Spleen (tissue), 11 donors: ENCODE measurements at regions not wholly inside any gene's neighbourhood (a gene's known extent, or its start where the extent isn't known, plus 50 kb on each side); places are given as distances from the start of the nearest gene placed in this dataset.
"Not testable (repeated sequence)": the region's sequence is repeated elsewhere in the genome, so short reads cannot be mapped to it uniquely, and the experiment has no call there.

Source experiments
- DNase-seq: peaks from one replicate; pipeline ENCODE4 v3.0.0-alpha.2; 2020
- H3K27ac ChIP-seq, 8 donors: fragments of 200-600 bp; sonication (generic) in 7 of 8; 1 replicate in 4 of 8; 2 replicates in 4 of 8; pipeline versions ENCODE4 v1.5.0 to v1.8.0; 2016 to 2021; ENCODE audit warnings: inconsistent platforms in 4 of 8, mild to moderate bottlenecking in 4 of 8, moderate library complexity in 1 of 8
- H3K27me3 ChIP-seq, 7 donors: fragments of 200-600 bp; sonication (generic) in 6 of 7; replicated peaks in 1 of 7; 1 replicate in 4 of 7; 2 replicates in 3 of 7; pipeline versions ENCODE4 v1.5.0 to v1.8.0; 2016 to 2021; ENCODE audit warnings: inconsistent platforms in 3 of 7, mild to moderate bottlenecking in 1 of 7
- H3K36me3 ChIP-seq, 6 donors: fragments of 200-600 bp; sonication (generic) in 5 of 6; 1 replicate in 4 of 6; 2 replicates in 2 of 6; pipeline versions ENCODE4 v1.5.0 to v1.8.0; 2016 to 2021; ENCODE audit warnings: inconsistent platforms in 2 of 6
- H3K4me1 ChIP-seq, 6 donors: fragments of 200-600 bp; sonication (generic) in 5 of 6; 1 replicate in 3 of 6; 2 replicates in 3 of 6; pipeline versions ENCODE4 v1.5.0 to v1.8.0; 2016 to 2021; ENCODE audit warnings: inconsistent platforms in 3 of 6
- H3K4me3 ChIP-seq, 8 donors: fragments of 200-600 bp; sonication (generic) in 7 of 8; 1 replicate in 4 of 8; 2 replicates in 4 of 8; pipeline versions ENCODE4 v1.5.0 to v1.8.0; 2016 to 2021; ENCODE audit warnings: inconsistent platforms in 4 of 8, mild to moderate bottlenecking in 4 of 8, moderate library complexity in 2 of 8
- H3K9me3 ChIP-seq, 8 donors: fragments of 200-600 bp; sonication (generic) in 7 of 8; 1 replicate in 4 of 8; 2 replicates in 4 of 8; pipeline versions ENCODE4 v1.5.0 to v1.8.0; 2016 to 2021; ENCODE audit warnings: inconsistent platforms in 4 of 8
- POLR2A ChIP-seq, 3 donors: fragments of 450-650 bp; IDR thresholded peaks; one replicate each; pipeline ENCODE4 v1.5.1; 2017; ENCODE audit warnings: antibody characterized with exemption in 3 of 3, mild to moderate bottlenecking in 1 of 3
- POLR2AphosphoS5 ChIP-seq, 3 donors: sonication (generic); formaldehyde crosslinking; IDR thresholded peaks; one replicate each; pipeline ENCODE4 v1.5.1; 2017; ENCODE audit warnings: antibody characterized with exemption in 3 of 3
- WGBS, 5 donors: extraction: QIAGEN DNeasy Blood & Tissue Kit in 3 of 5; methylation state at CpG; one replicate each; pipeline versions ENCODE4 v1.1.5 to v1.1.7; 2013 to 2018; 5-methylcytosine and 5-hydroxymethylcytosine counted together
- intact Hi-C: fragments of 100-400 bp; cut with DNase I; formaldehyde crosslinking; loops from one replicate; pipeline ENCODE4 v1.15.0; 2023; ENCODE audit warnings: low total_unique reads
- TF ChIP-seq, protein P1 (sequence below), 11 experiments: fragments of 200-600 bp in 7 of 11; fragments of 450-650 bp in 4 of 11; sonication (generic) in 4 of 11; IDR thresholded peaks in 8 of 11; conservative IDR thresholded peaks in 3 of 11; 1 replicate in 7 of 11; 2 replicates in 4 of 11; pipeline versions ENCODE4 v1.4.0 to v1.8.0; 2016 to 2021; ENCODE audit warnings: antibody characterized with exemption in 11 of 11, inconsistent platforms in 4 of 11, mild to moderate bottlenecking in 1 of 11
- donor health status: healthy with polysubstance abuse.
- donor health status: DM: no; HTN: no; CAD: no; lungs with moderate emphysema.
- donor health status: DM: no; HTN: no; CAD: no.
- donor health status: Bipolar disorder and iron deficiency.
- donor health status: healthy.
- donor health status: DM: no; HTN: no; CAD: no.
- donor health status: DM: yes; HTN: yes; CAD: no.

DNA sequence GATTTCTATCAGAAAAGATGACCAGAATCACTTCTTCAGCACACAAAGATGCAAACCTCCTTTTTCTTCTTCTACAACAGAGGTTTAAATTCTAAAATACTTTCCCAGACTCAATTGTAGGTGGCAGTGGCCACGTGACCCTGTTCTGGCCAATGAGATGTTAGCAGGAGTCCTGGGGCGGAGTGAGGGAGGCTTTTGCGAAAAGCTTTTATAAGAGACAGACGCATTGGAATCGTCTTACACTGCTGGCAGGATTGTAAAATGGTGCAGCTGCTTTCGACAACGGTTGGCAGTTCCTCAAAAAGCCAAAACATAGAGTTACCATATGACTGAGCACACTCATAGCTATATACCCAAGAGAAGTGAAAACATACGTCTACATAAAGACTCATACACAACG lies 87.0 kb upstream of the MAGI3 start:
- Histone ChIP-seq H3K4me3 (no peak overlapping the region), H3K4me1 (no peaks in the 10 kb centered on the region), H3K9me3 (no peaks in the 10 kb centered on the region), H3K36me3 (no peaks in the 10 kb centered on the region), H3K27me3 (no peaks in the 10 kb centered on the region), H3K27ac (no peak overlapping the region)
- intact Hi-C loops: no loop called here
- WGBS, 5 donors: 80 to 89% (median 84%) methylated on average over 9 of the region's 9 CpGs
- TF ChIP-seq POLR2A (IDR thresholded peaks at IDR 0.05) (no peak), POLR2AphosphoS5 (IDR thresholded peaks at IDR 0.05) (no peak)
- TF ChIP-seq, protein P1, sequence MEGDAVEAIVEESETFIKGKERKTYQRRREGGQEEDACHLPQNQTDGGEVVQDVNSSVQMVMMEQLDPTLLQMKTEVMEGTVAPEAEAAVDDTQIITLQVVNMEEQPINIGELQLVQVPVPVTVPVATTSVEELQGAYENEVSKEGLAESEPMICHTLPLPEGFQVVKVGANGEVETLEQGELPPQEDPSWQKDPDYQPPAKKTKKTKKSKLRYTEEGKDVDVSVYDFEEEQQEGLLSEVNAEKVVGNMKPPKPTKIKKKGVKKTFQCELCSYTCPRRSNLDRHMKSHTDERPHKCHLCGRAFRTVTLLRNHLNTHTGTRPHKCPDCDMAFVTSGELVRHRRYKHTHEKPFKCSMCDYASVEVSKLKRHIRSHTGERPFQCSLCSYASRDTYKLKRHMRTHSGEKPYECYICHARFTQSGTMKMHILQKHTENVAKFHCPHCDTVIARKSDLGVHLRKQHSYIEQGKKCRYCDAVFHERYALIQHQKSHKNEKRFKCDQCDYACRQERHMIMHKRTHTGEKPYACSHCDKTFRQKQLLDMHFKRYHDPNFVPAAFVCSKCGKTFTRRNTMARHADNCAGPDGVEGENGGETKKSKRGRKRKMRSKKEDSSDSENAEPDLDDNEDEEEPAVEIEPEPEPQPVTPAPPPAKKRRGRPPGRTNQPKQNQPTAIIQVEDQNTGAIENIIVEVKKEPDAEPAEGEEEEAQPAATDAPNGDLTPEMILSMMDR (IDR thresholded peaks at IDR 0.05 in 8 of 11, conservative IDR thresholded peaks at IDR 0.05 in 3 of 11): no peak
- no peak for DNase-seq

DNA sequence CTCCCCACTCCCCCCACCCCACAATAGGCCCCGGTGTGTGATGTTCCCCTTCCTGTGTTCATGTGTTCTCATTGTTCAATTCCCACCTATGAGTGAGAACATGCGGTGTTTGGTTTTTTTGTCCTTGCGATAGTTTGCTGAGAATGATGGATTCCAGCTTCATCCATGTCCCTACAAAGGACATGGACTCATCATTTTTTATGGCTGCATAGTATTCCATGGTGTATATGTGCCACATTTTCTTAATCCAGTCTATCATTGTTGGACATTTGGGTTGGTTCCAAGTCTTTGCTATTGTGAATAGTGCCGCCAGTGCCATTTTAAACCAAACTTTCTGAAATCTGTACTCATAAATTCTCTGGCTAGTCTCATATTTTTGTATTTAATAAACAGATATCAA lies 85.3 kb upstream of the MAGI3 start:
- H3K9me3 ChIP-seq, H3K4me3 ChIP-seq, H3K36me3 ChIP-seq, DNase-seq, H3K27me3 ChIP-seq, intact Hi-C loops, H3K4me1 ChIP-seq, H3K27ac ChIP-seq: not testable (repeated sequence)
- WGBS, 5 donors: 93 to 98% (median 96%) methylated on average over 4 of the region's 4 CpGs

DNA sequence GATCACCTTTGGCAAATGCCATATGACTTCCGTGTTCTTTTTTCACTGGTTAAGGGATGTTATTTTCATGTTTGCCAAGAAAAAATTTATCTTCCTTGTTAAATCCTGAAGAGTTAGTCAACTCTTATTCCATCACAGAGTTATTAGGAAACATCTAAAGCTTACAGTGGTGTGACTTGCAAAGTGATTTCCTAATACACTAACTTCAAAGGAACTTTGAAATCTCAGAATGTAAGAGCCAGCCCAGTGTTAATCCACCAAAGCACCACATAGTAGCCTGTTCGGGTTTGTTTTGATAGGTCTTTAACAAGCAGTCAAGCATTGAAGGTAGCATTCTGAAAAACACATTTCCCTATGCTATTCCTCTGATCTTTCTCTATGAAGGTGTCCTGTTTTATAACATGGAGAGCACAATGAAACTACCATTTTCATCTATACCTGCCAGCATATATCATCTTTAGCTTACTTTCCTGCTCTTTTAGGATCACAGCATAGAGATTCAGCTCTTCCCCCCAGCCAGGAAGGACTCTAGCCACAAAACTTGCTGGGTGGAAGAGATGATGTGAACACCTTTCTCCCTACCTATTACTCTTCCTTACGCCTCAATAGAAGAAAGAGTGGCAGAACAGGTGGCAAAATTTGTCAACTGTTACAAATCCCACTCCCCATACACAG lies 82.4 kb upstream of the MAGI3 start:
- H3K27me3 ChIP-seq: peaks cover 0 to 18% (median 0%) of the 10 kb centered on the region in 7 donors
- DNase-seq: no peak
- no peak overlapping the region for H3K4me3 ChIP-seq
- H3K27ac ChIP-seq: no peak overlapping the region
- H3K4me1 ChIP-seq: no peaks in the 10 kb centered on the region
- intact Hi-C loops: no loop called here
- 73 to 83% (median 78%) methylated on average over 3 of the region's 3 CpGs for WGBS, 5 donors
- H3K36me3 ChIP-seq: no peaks in the 10 kb centered on the region
- peaks cover 0 to 18% (median 9%) of the 10 kb centered on the region in 8 donors for H3K9me3 ChIP-seq
- TF ChIP-seq POLR2AphosphoS5 (IDR thresholded peaks at IDR 0.05) (no peak), POLR2A (IDR thresholded peaks at IDR 0.05) (no peak)
- TF ChIP-seq, protein P1 (IDR thresholded peaks at IDR 0.05 in 8 of 11, conservative IDR thresholded peaks at IDR 0.05 in 3 of 11): no peak

DNA sequence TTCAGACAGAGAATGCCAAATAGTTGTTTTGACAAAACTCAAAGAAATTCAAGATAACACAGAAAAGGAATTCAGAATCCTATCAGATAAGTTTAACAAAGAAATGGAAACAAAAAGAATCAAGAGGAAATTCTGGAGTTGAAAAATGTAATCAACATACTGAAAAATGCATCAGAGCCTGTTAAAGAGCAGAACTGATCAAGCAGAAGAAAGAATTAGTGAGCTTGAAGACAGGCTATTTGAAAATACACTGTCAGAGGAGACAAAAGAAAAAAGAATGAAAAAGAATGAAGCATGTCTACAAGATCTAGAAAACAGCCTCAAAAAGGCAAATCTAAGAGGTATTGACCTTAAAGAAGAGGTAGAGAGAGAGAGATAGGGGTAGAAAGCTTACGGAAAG lies 77.7 kb upstream of the MAGI3 start:
- peaks cover 0 to 29% (median 11%) of the 10 kb centered on the region in 8 donors for H3K9me3 ChIP-seq
- DNase-seq, H3K4me3 ChIP-seq, H3K27ac ChIP-seq, H3K4me1 ChIP-seq, intact Hi-C loops, H3K36me3 ChIP-seq: not testable (repeated sequence)
- peaks cover 0 to 23% (median 0%) of the 10 kb centered on the region in 7 donors for H3K27me3 ChIP-seq
- WGBS, 5 donors: 94 to 100% (median 97%) methylated on average over 1 of the region's 1 CpG

DNA sequence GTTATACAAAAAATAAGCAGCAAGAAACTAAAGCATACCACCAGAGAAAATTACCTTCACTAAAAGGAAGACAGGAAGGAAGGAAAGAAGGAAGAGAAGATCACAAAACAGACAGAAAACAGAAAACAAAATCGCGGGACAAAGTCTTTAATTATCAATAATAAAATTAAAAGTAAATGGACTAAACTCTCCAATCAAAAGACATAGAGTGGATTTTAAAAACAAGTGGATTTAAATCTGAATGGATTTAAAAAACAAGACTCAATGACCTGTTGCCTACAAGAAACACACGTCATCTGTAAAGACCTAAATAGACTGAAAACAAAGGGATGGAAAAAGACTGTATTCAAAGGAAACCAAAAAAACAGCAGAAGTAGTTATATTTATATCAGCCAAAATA lies 75.7 kb upstream of the MAGI3 start:
- H3K4me3 ChIP-seq: no peak overlapping the region
- WGBS, 5 donors: 74 to 92% (median 88%) methylated on average over 3 of the region's 3 CpGs
- H3K36me3 ChIP-seq: no peaks in the 10 kb centered on the region
- peaks cover 0 to 23% (median 0%) of the 10 kb centered on the region in 7 donors for H3K27me3 ChIP-seq
- TF ChIP-seq, protein P1 (IDR thresholded peaks at IDR 0.05 in 8 of 11, conservative IDR thresholded peaks at IDR 0.05 in 3 of 11): no peak
- TF ChIP-seq POLR2A (IDR thresholded peaks at IDR 0.05): no peak
- no peak for TF ChIP-seq POLR2AphosphoS5 (IDR thresholded peaks at IDR 0.05)
- H3K4me1 ChIP-seq: no peaks in the 10 kb centered on the region
- no peak for DNase-seq
- H3K27ac ChIP-seq: no peak overlapping the region
- peaks cover 0 to 29% (median 15%) of the 10 kb centered on the region in 8 donors for H3K9me3 ChIP-seq
- intact Hi-C loops: no loop called here
